Anterior cingulate cortex (tissue), 58 donors: ENCODE measurements at regions not wholly inside any gene's neighbourhood (a gene's known extent, or its start where the extent isn't known, plus 50 kb on each side); places are given as distances from the start of the nearest gene placed in this dataset.
"Not testable (repeated sequence)": the region's sequence is repeated elsewhere in the genome, so short reads cannot be mapped to it uniquely, and the experiment has no call there.

Source experiments
- DNase-seq, 58 donors: peaks; one replicate each; lab custom pipeline; 2025; lab: John Stamatoyannopoulos, UW

DNA sequence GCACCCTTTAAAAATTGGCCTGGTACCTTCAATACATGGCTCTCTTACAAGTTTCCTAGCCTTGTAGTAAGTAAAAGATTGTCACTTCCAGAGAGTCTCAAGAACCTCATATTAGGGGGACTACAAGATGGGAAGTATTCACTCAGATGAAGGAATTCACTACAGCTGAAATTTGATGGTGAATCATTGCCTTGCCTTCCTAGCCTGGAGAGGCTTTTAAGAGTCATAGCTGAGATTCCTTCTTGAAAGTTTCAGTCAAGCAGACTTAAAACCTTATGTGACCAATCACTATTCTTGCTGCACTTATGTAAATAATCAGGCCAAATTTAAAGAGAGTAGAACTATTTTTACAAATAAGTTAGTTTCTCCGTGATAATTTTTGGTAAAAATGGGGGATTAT lies 451.6 kb downstream of the TRHDE start:
- DNase-seq, result no peak

DNA sequence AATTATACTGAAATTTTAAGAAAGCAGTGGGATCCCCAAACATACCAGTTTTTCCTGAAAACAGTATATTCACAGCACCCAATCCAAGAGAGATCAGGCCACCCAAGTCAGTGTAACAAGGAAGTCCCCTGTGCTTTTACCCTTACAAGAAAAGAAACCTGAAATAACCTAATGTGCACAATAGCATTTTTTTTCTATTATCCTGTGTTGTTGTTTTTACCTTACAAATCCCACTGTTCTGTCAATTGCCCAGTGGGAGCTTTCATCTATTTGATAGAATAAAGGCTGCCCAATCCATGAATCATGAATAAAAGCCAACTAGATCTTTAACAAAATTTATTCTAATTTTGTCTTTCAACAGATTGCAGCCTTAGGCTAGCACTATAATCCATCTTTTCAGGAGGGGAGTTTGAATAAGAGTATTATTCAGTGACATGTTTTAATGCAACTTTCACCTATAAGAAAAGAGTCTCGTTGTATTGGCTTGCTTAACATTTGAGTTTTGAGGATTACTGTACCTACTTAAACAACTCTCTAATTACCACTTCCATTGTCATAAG lies 457.4 kb downstream of the TRHDE start:
- DNase-seq, result no peak

DNA sequence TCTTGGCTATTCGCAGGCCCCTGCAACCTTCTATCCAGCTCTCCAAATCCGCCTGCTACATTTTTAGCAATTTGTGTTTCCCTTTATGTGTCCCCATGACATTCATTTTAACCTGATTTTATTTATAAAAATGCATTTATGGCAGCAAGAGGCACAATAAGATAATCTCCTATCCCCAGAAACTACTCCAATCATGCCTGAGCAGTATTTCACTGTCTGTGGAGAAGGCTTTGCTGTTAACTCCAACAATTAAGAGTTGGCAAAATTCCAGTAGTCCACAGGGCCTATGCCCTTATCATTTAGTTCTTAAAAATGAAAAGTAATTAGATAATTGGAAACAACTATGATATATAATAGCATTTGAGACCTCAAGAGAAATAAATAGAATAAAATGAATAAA lies 462.4 kb downstream of the TRHDE start:
- no peak for DNase-seq

DNA sequence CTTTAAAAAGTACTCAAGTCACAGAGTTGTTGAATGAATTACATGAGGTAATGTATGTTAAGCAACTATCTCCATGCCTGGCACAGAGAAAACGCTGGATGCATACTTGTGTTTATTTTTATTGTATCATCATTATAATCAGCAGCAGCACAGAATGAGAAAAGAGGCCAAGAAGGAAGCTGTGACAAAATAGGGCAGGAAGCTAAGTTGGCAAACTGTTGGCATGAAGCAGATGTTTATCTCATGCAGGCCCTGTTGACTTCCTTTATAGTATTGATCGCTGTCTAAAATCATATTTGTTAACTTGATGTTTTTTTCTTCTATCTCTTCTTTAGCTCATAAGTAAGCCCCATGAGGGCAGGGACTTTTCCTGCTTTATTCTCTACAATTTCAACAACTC lies 466.6 kb downstream of the TRHDE start:
- DNase-seq, result no peak

DNA sequence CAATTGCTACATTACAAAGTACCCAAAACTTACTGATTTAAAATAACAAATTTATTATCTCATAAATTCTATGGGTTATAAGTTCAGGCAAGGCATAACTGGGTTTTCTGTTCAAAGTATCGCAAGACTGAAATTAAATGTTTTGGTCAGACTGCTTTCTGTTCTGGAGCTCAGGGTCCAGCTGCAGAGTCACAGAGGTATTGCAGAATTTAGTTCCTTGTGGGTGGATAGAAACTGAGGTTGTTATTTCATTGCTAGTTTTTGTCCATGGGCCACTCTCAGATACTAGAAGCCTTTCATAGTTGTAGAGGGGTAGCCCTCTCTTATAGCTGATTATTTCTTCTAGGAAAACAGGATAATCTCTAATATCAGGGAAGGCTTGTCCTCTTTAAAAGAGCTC lies 467.9 kb downstream of the TRHDE start:
- no peak for DNase-seq

DNA sequence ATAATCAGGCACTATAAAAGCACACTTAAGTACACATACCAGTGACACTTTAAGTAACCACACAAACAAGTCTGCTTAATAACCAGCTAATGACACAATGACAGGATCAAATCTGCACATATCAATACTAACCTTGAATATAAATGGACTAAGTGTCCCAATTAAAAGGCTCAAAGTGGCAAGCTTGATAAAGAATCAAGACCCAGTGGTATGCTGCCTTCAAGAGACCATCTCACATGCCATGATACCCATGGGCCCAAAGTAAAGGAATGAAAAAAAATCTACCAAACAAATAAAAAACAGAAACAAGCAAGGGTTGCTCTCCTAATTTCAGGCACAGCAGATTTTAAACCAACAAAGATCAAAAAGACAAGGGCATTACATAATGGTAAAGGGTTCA lies 470.4 kb downstream of the TRHDE start:
- no peak for DNase-seq

DNA sequence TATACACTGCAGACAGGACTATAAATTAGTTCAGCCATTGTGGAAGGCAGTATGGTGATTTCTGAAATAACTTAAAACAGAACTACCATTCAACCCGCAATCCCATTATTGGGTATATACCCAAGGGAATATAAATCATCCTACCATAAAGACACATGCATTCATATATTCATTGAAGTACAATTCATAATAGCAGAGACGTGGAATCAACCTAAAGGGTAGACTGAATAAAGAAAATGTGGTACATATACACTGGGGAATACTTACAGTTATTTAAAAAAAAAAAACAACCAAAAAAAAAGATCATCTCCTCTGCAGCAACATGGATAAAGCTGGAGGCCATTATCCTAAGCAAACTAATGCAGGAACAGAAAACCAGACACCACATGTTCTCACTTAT lies 473.9 kb downstream of the TRHDE start:
- no peak for DNase-seq

DNA sequence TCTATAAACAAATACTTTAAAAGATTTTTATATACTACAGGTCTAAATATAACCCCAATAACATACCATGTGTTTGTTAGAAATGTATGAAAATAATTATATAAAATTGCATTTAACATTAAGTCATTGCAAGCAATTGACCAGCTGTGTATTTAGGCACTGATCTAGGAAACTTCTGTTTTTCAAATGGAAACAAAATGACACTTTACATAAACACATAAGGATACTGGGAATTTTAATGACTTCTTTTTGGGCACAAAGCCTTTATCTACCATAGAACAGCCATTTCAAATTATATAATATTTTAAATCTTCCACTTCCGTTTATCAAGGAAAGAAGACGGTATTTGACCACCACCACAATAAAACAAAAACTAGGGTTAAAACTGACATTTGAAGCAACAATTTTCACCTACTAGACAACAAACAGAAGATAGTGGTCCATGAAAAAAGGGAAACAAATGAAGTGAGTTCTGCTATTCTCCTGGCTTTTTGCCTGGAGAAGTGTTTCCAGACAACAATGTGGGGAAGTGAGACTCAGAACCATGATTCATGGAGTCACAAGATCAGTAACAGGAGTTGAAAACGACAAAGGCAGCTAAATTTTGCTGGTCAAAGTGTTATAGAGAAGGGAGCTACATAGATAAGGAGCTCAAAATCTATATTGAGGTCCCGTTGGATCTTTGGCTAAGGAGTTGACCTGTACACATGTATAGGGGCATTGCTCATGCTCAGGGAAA lies 475.1 kb downstream of the TRHDE start:
- DNase-seq, result peak in 2 of 58 donors; percentile 9 to 54

DNA sequence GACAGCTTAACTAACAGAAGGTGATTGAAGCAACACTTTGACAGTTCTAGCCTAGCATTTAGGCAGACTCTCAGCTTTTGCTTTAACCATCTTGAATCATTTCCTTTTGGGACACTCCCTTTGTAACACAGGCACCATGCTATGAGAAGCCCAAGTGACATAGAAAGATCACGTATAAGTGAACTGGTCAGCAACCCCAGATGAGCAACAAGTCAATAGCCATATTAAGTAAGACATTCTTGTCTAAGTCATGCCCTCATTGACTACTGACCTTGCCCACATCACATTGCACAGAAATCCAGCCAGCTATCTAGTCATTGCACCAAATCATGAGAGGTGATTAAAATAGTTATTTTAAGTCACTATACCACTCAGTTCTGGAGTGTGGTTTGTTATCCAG lies 476.8 kb downstream of the TRHDE start:
- DNase-seq, result no peak

DNA sequence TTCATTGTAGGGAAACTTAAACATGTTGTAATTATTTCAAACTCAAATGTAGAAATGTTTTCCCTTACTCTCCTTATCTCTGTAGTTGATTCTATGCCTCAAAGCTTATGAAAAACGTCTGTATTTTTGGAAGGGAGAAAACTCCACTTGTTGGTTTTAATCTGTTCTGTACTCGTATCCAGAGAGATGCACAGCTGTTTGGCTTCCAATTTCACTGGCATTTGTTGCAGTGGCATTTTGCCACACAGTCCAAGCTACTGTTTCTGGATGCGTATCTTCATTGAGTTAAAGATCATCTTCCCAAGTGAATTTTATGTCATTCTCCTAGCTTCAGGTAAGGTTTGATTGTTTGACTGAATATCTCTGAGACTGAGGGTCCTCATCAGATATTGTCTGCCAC lies 481.4 kb downstream of the TRHDE start:
- DNase-seq, result no peak

DNA sequence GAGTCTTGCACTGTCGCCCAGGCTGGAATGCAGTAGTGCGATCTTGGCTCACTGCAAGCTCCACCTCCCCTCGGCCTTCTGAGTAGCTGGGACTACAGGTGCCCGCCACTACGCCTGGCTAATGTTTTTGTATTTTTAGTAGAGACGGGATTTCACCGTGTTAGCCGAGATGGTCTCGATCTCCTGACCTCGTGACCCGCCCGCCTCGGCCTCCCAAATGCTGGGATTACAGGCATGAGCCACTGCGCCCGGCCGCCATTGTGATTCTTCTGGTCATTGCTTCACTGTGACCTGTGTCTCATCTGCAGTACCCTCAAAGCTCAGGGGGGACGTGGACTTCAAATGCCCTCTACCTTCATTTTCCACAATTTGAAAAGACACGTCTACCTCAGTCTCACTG lies 481.9 kb downstream of the TRHDE start:
- not testable (repeated sequence) for DNase-seq

DNA sequence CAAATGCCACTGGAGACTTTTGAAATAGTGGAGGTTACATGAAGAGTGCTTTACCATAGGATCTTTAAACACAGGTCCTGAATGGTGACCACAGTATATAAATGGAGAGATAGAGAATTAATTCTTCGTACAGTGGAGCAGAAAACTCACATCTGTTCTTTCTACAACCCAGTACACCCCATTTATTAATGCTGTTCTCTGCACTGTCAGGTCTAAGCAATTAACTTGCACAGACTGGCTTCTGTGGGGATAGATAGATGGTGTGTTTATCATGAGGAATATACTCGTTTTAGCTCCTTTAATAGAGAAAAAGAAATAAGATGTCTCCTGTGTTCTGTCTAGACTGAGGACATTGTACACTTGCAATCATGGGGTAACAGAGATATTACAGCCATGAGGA lies 494.3 kb downstream of the TRHDE start:
- DNase-seq, result no peak

DNA sequence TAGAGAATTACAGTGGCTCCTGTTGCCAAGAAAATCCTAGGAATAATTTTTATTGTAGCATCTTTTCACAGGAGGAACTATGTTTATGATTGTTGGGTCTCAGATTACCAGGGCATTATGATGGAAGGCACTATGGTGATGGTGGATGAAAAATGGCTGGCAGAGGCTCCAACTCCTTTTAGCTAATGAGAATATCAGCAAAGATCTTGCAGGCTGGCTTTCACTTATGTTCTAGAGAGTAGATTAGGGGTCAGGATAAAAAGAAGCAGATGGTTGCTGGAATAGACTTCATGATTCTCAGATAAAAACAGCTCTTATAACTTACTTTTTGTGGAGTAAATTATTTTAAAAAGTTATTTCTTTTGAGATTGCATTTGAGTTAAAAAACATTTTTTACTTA lies 501.9 kb downstream of the TRHDE start:
- DNase-seq, result no peak

DNA sequence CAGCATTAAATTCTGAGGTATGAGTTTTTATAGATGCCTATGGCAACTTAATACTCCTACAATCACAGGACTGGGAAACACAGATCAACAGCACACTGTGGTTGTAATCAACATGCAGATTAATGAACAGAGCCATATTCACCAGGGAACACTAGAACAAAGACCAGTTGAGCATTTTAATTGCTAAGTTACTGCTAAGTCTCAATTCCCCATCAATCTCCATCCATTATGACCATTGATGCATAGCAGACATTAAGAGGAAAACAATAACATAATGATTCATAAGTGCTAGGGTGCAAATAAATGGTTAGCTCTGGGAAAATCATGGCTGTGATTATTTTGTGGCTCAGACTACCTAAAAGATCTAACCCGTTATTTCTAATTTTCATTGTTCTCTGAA lies 505.6 kb downstream of the TRHDE start:
- DNase-seq, result no peak

DNA sequence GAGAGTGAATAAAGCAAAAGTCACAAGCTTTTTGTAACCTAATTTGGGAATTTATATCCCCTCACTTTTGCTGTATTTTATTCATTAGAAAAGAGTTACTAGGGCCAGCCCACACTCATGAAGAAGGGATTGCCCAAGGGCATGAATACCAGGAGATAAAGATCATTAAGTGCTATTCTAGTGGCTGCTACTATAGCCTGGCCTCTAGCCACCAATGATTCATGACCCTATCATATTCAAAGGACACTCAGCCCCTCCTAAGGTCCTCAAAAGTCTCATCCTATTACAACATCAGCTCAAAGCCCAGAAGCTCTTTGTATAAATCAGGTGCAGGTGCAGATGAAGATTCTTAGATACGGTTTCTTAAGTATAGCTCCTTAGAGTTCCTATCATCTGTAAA lies 518.1 kb downstream of the TRHDE start:
- DNase-seq, result no peak

DNA sequence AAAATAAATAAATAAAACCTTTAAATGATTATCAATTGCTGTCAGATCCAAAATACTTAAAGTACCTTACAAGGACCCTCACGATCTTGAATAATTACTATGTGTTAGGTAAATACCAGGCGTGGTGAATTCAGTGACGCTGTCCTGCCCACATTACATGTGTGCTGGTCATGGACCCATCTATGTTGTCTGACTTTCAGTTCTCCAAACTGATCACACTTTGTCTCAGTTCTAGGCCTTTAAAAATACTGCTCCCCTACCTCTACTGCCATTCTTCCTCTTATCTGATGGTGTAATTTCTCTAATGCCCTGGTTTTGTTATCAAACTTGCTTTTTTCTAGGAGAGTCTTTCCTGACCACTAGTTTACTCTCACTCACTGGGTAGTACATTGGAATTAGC lies 520.7 kb downstream of the TRHDE start:
- no peak for DNase-seq

DNA sequence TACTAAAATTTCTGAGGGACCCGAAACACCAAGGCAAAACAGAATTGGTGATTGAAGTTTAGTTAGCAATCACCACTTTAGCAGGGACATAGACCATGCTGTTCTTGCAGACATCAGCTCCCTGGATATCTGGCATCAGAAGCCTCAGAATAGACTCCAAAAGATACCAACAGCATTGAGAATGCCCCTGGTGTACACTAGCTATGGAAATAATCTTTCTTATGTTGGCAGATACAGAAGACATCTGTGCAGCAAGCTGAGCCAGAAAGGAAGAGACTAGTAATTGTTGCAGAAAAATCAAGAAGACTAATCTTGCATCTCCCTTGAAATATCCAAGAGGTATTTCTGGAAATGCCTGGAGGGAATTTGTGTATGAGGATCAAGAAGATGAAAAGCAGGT lies 521.6 kb downstream of the TRHDE start:
- DNase-seq, result peak in 7 of 58 donors; percentile 0 to 32 (median 3)

DNA sequence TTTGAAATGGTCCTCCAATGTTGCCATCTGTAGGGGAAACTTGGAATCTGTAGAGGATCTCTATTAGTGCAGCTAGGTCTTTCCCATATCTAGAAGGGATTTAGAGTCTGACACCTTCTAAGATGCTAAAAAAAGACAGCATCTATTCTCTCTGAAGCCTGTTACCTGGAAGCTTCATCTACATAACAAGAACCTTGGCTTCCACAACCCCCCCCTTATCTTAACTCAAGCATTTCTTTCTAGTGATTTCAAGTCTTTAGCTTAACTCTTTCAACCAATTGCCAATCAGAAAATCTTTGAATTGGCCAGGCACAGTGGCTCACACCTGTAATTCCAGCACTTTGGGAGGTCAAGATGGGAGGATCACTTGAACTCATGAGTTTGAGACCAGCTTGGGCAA lies 543.3 kb downstream of the TRHDE start:
- no peak for DNase-seq

DNA sequence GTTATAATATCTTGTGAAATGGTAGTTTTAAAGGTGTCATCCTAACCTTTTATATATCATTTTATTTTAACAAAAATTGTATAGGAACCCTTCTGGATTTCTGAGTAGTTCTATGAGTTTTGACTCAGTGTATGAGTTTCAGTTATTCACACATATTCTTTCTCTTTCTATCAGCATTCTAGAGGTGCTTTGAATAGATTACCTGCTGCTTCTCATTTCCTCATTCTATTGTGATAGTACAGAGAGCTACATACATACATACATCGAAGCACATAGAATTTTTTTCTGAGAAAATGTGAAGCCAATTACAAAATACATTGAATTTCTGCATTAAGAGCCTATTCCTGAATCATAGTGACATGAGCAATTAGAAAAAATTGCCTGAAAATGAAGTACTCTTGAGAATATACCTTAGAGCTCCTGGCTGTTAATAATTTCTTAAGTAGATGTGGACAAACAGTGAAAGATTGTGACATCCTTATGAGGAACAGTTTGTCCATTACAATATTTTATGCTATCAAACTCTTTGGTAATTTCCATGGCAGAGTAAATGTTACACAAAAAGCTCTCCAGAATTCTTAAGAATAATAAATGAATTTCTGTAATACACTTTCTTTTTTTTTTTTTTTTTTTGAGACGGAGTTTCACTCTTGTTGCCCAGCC lies 556.6 kb downstream of the TRHDE start:
- no peak for DNase-seq

DNA sequence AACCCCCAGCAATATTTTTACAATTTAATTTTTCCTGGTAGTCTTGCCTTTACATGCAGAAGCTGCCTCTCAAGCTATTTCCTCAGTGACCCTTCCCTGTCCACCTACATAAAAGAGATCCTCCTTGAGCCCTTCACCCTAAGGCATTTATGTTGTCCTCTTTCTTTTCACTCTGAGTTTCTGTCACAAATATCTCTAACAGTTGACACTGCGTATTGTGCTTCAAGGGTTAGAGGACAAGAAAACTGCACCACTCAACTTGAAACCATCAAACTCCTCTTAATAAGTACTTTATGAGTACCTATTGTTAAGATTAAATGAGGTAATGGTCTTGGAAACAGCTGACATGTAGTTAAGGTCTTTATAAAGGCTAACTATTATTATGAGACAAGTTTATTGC lies 557.7 kb downstream of the TRHDE start:
- no peak for DNase-seq

DNA sequence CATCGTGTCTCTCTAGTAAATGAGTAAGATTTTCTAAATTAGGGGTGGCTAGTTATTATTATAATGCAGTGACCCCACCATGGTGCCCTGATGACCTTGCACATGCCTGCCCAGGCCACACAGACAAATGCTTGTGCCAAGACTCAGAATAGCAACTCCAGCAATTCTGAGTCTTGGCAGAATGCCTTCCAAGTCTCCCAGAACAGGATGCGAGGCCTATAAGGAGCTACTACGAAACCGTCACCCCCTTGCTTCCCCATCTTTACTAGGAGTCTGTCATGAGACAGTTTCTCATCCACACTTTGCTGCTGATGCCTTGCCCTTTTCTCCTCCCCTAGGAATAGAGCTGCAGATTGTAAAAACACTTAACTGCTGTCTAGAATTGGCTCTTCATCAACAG lies 559.9 kb downstream of the TRHDE start:
- DNase-seq, result peak in 2 of 58 donors; percentile 6 to 27

DNA sequence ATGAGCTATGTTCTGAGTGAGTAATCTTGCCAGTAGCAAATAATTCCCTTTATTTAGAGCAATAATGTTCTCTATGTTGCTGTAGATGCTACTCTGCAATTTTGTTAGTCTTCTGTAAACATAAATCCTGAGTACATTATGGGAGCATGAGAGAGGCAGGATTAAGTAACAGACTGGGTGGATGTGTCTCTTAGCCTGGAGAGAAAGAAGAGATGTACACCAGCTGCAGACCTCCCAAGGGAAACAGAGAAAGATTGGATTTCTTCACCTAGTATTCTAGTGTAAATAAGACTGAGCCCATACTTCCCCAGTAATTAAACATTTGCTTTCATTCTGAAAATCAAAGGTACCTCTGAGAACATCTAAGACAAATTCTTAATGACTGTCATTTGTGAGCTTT lies 564.0 kb downstream of the TRHDE start:
- no peak for DNase-seq
